HFFc6 (cell line): ENCODE measurements at regions not wholly inside any gene's neighbourhood (a gene's known extent, or its start where the extent isn't known, plus 50 kb on each side); places are given as distances from the start of the nearest gene placed in this dataset.

Experiments used
- DNase-seq: peaks from one replicate; pipeline ENCODE4 v3.0.0-alpha.2; 2018
- H3K27ac Mint-ChIP-seq: 2 replicates; pipeline ENCODE4 v1.8.0; 2020; ENCODE audit warnings: mild to moderate bottlenecking, mixed read lengths
- H3K27me3 Mint-ChIP-seq: 2 replicates; pipeline ENCODE4 v1.8.0; 2021; ENCODE audit warnings: mild to moderate bottlenecking, moderate library complexity, mixed read lengths; ENCODE audit not compliant: insufficient read depth
- H3K36me3 Mint-ChIP-seq: 2 replicates; pipeline ENCODE4 v1.8.0; 2021; ENCODE audit warnings: low read depth, mixed read lengths
- H3K4me1 Mint-ChIP-seq: 2 replicates; pipeline ENCODE4 v1.8.0; 2020; ENCODE audit warnings: low read depth, mixed read lengths
- H3K4me3 Mint-ChIP-seq: 2 replicates; pipeline ENCODE4 v1.8.0; 2020; ENCODE audit warnings: mild to moderate bottlenecking, moderate library complexity, mixed read lengths
- H3K9me3 Mint-ChIP-seq: 2 replicates; pipeline ENCODE4 v1.8.0; 2020; ENCODE audit warnings: mild to moderate bottlenecking, mixed read lengths
- TF ChIP-seq, protein P1 (sequence below): fragments of 200-600 bp; sonication (generic); IDR thresholded peaks from 2 replicates; pipeline ENCODE4 v1.5.0; 2021; ENCODE audit warnings: antibody characterized with exemption, mild to moderate bottlenecking

DNA sequence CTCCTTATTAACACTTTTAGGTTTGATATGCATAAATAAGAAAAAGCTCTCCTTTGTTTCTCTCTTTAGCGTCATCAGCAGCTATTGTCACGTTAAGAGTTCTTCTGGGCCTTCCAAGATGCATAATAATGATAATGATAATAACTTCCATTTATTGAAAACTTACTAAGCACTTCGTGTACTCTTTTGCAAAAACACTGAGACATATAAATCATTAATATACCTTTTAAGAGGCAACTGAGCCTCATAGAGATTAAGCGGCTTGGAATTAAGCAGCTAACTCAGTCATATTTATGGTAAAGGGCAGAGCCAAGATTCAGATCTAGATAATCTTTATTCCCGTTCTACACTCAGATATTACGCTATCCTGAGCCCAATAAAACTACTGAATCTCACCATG lies 1105.1 kb downstream of the OLFM4 start:
- H3K27me3 Mint-ChIP-seq: no peaks in the 10 kb centered on the region; the same call in 1 of the 2 replicates
- TF ChIP-seq, protein P1, sequence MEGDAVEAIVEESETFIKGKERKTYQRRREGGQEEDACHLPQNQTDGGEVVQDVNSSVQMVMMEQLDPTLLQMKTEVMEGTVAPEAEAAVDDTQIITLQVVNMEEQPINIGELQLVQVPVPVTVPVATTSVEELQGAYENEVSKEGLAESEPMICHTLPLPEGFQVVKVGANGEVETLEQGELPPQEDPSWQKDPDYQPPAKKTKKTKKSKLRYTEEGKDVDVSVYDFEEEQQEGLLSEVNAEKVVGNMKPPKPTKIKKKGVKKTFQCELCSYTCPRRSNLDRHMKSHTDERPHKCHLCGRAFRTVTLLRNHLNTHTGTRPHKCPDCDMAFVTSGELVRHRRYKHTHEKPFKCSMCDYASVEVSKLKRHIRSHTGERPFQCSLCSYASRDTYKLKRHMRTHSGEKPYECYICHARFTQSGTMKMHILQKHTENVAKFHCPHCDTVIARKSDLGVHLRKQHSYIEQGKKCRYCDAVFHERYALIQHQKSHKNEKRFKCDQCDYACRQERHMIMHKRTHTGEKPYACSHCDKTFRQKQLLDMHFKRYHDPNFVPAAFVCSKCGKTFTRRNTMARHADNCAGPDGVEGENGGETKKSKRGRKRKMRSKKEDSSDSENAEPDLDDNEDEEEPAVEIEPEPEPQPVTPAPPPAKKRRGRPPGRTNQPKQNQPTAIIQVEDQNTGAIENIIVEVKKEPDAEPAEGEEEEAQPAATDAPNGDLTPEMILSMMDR: no peak
- no peak for DNase-seq
- no peak overlapping the region for H3K27ac Mint-ChIP-seq
- peaks cover 11% of the 10 kb centered on the region; the same call in 1 of the 2 replicates for H3K36me3 Mint-ChIP-seq
- no peaks in the 10 kb centered on the region for H3K4me1 Mint-ChIP-seq
- peaks cover 70% of the 10 kb centered on the region for H3K9me3 Mint-ChIP-seq
- no peak overlapping the region for H3K4me3 Mint-ChIP-seq

- H3K4me3 Mint-ChIP-seq: no peak overlapping the region
- TF ChIP-seq, protein P1: no peak
- no peaks in the 10 kb centered on the region for H3K4me1 Mint-ChIP-seq
- DNase-seq: no peak
- H3K27me3 Mint-ChIP-seq: no peaks in the 10 kb centered on the region
- H3K27ac Mint-ChIP-seq: no peak overlapping the region
- H3K9me3 Mint-ChIP-seq: peaks cover 41% of the 10 kb centered on the region
- H3K36me3 Mint-ChIP-seq: peaks cover 4% of the 10 kb centered on the region; the same call in 1 of the 2 replicates
Measured at GRCh38 chr13:54144828-54145227, 1116.2 kb downstream of the OLFM4 start.

GRCh38 chr13:54150851-54151250 lies 1122.2 kb downstream of the OLFM4 start:
- TF ChIP-seq, protein P1: no peak
- Mint-ChIP-seq H3K4me1 (no peaks in the 10 kb centered on the region), H3K4me3 (no peak overlapping the region), H3K27ac (no peak overlapping the region), H3K36me3 (no peaks in the 10 kb centered on the region), H3K27me3 (no peaks in the 10 kb centered on the region), H3K9me3 (peaks cover 30% of the 10 kb centered on the region)
- DNase-seq: no peak

DNA sequence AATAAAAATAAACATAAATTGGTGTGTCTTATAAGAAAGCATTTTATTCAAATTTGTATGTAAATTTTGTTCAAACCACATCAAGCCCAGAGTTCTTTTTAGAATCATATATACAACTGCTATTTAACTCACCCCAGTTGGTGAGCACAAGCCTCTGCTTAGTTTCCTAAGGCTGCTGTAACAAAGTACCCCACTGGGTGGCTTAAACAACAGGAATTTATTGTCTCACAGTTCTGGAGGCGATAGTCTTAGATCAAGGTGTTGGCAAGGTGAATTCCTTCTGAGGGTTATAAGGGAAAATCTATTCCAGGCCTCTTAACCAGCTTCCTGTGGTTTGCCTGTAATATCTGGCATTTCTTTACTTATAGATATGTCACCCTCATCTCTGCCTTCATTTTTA lies 1133.5 kb downstream of the OLFM4 start:
- no peak overlapping the region for H3K4me3 Mint-ChIP-seq
- no peak for DNase-seq
- peaks cover 28% of the 10 kb centered on the region for H3K9me3 Mint-ChIP-seq
- H3K4me1 Mint-ChIP-seq: no peaks in the 10 kb centered on the region
- no peak overlapping the region for H3K27ac Mint-ChIP-seq
- TF ChIP-seq, protein P1: no peak
- no peaks in the 10 kb centered on the region; the same call in 1 of the 2 replicates for H3K36me3 Mint-ChIP-seq
- no peaks in the 10 kb centered on the region for H3K27me3 Mint-ChIP-seq

DNA sequence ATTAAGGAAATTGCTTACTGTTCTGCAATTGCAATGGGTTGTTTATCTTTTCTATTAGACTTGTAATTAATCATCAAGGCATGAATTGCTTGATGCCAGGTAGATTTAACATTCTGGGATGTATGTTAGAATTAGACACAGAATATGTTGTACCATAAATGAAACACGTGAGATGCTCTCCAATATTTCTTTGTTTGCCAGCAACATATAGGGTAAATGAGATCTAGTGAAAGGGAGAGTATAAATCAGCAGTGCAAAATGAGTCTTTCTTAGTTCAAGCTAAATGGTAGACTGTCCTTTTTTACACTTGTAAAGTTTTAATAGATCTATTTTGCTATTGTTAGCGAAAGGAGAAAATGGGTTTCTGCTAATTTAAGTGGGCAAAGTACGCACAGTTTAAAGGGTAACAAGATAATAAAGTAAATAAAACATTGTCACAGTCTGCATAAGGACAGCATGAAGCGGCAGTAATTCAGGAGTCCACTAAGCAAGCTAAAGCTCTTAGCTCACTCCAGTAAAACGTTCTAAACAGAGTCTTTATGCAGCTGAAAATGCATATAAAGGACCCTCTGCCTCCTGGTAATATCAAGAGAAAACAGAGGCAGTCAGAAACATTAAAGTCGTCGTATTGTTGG lies 1137.1 kb downstream of the OLFM4 start:
- Mint-ChIP-seq H3K27ac (no peak overlapping the region), H3K4me1 (no peaks in the 10 kb centered on the region), H3K9me3 (peaks cover 29% of the 10 kb centered on the region), H3K36me3 (no peaks in the 10 kb centered on the region), H3K4me3 (no peak overlapping the region), H3K27me3 (no peaks in the 10 kb centered on the region)
- DNase-seq: no peak
- TF ChIP-seq, protein P1: no peak
